SK-N-SH treated with all-trans-retinoic acid at 6 μM for 48 hours (cell line): ENCODE measurements at regions not wholly inside any gene's neighbourhood (a gene's known extent, or its start where the extent isn't known, plus 50 kb on each side); places are given as distances from the start of the nearest gene placed in this dataset.

Experiments used
- ATAC-seq: fragments of 200-7000 bp; cut with Tn5 transposase; 3 replicates; pipeline ENCODE4 v1.9.1; 2020; ENCODE audit warnings: mild to moderate bottlenecking, moderate library complexity
- ARNTL ChIP-seq: fragments of 450-650 bp; formaldehyde crosslinking; IDR thresholded peaks from 2 replicates; pipeline ENCODE4 v1.5.0; 2020; ENCODE audit warnings: low read depth, mild to moderate bottlenecking, moderate library complexity, borderline replicate concordance
- BACH2 ChIP-seq: fragments of 250-450 bp; sonication (Bioruptor Pico); IDR thresholded peaks from 2 replicates; pipeline ENCODE4 v1.9.0; 2021; ENCODE audit warnings: mild to moderate bottlenecking, borderline replicate concordance
- CSDC2 ChIP-seq: fragments of 250-450 bp; sonication (Bioruptor Pico); IDR thresholded peaks from 2 replicates; pipeline ENCODE4 v1.5.0; 2020; ENCODE audit warnings: mild to moderate bottlenecking, moderate library complexity
- ESRRG ChIP-seq: fragments of 250-450 bp; sonication (Bioruptor Pico); IDR thresholded peaks from 2 replicates; pipeline ENCODE4 v1.6.1; 2021; ENCODE audit warnings: mild to moderate bottlenecking
- GLIS3 ChIP-seq: fragments of 250-450 bp; sonication (Bioruptor Pico); IDR thresholded peaks from 2 replicates; pipeline ENCODE4 v1.5.0; 2020; ENCODE audit warnings: mild to moderate bottlenecking, moderate library complexity
- ISL1 ChIP-seq: fragments of 250-450 bp; sonication (Bioruptor Pico); IDR thresholded peaks from 2 replicates; pipeline ENCODE4 v2.1.2; 2022; ENCODE audit warnings: mild to moderate bottlenecking, moderate library complexity
- RARB ChIP-seq: fragments of 250-450 bp; sonication (Bioruptor Pico); IDR thresholded peaks from 2 replicates; pipeline ENCODE4 v1.8.0; 2021; ENCODE audit warnings: mild to moderate bottlenecking, moderate library complexity
- SNAI2 ChIP-seq: fragments of 250-450 bp; sonication (Bioruptor Pico); IDR thresholded peaks from 2 replicates; pipeline ENCODE4 v1.5.0; 2020; ENCODE audit warnings: mild to moderate bottlenecking, moderate library complexity
- TCF4 ChIP-seq: fragments of 250-450 bp; sonication (Bioruptor Pico); IDR thresholded peaks from 2 replicates; pipeline ENCODE4 v1.8.0; 2021; ENCODE audit warnings: mild to moderate bottlenecking, moderate library complexity, borderline replicate concordance
- TOX ChIP-seq: fragments of 250-450 bp; sonication (Bioruptor Pico); IDR thresholded peaks from 2 replicates; pipeline ENCODE4 v1.8.0; 2021; ENCODE audit warnings: mild to moderate bottlenecking, moderate library complexity, borderline replicate concordance
- TSHZ2 ChIP-seq: fragments of 250-450 bp; sonication (Bioruptor Pico); IDR thresholded peaks from 2 replicates; pipeline ENCODE4 v1.5.0; 2020; ENCODE audit warnings: mild to moderate bottlenecking, moderate library complexity
- ZC3H10 ChIP-seq: fragments of 250-450 bp; sonication (Bioruptor Pico); IDR thresholded peaks from 2 replicates; pipeline ENCODE4 v1.5.1; 2021; ENCODE audit warnings: mild to moderate bottlenecking, moderate library complexity
- ZFP30 ChIP-seq: fragments of 450-650 bp; formaldehyde crosslinking; IDR thresholded peaks from 2 replicates; pipeline ENCODE4 v1.5.0; 2022; ENCODE audit warnings: mild to moderate bottlenecking, moderate library complexity
- ZNF565 ChIP-seq: fragments of 450-650 bp; formaldehyde crosslinking; conservative IDR thresholded peaks from 2 replicates; pipeline ENCODE4 v1.5.0; 2020; ENCODE audit warnings: low read depth, mild to moderate bottlenecking, moderate library complexity
- ZNF70 ChIP-seq: fragments of 450-650 bp; formaldehyde crosslinking; IDR thresholded peaks from 2 replicates; pipeline ENCODE4 v1.5.0; 2020; ENCODE audit warnings: mild to moderate bottlenecking, moderate library complexity
- ZNF8 ChIP-seq: fragments of 450-650 bp; formaldehyde crosslinking; IDR thresholded peaks from 2 replicates; pipeline ENCODE4 v1.5.0; 2020; ENCODE audit warnings: mild to moderate bottlenecking, moderate library complexity
- TF ChIP-seq, protein P1 (sequence below): fragments of 250-450 bp; sonication (Bioruptor Pico); IDR thresholded peaks from 2 replicates; pipeline ENCODE4 v1.8.0; 2021; ENCODE audit warnings: low read depth, mild to moderate bottlenecking, moderate library complexity, borderline replicate concordance
- TF ChIP-seq, protein P2 (sequence below): fragments of 250-450 bp; sonication (Bioruptor Pico); IDR thresholded peaks from 2 replicates; pipeline ENCODE4 v1.5.1; 2021; ENCODE audit warnings: mild to moderate bottlenecking, moderate library complexity
- TF ChIP-seq, protein P3 (sequence below): fragments of 250-450 bp; sonication (Bioruptor Pico); IDR thresholded peaks from 2 replicates; pipeline ENCODE4 v1.5.1; 2020; ENCODE audit warnings: low read depth, mild to moderate bottlenecking, moderate library complexity

- no peak for ATAC-seq
- TF ChIP-seq ZNF565 (CRISPR knock-in tag) (no peak), SNAI2 (no peak), ISL1 (no peak), ZNF70 (CRISPR knock-in tag) (no peak), TCF4 (no peak)
- TF ChIP-seq, protein P1, sequence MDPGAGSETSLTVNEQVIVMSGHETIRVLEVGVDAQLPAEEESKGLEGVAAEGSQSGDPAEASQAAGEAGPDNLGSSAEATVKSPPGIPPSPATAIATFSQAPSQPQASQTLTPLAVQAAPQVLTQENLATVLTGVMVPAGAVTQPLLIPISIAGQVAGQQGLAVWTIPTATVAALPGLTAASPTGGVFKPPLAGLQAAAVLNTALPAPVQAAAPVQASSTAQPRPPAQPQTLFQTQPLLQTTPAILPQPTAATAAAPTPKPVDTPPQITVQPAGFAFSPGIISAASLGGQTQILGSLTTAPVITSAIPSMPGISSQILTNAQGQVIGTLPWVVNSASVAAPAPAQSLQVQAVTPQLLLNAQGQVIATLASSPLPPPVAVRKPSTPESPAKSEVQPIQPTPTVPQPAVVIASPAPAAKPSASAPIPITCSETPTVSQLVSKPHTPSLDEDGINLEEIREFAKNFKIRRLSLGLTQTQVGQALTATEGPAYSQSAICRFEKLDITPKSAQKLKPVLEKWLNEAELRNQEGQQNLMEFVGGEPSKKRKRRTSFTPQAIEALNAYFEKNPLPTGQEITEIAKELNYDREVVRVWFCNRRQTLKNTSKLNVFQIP: no peak
- TF ChIP-seq, protein P2, sequence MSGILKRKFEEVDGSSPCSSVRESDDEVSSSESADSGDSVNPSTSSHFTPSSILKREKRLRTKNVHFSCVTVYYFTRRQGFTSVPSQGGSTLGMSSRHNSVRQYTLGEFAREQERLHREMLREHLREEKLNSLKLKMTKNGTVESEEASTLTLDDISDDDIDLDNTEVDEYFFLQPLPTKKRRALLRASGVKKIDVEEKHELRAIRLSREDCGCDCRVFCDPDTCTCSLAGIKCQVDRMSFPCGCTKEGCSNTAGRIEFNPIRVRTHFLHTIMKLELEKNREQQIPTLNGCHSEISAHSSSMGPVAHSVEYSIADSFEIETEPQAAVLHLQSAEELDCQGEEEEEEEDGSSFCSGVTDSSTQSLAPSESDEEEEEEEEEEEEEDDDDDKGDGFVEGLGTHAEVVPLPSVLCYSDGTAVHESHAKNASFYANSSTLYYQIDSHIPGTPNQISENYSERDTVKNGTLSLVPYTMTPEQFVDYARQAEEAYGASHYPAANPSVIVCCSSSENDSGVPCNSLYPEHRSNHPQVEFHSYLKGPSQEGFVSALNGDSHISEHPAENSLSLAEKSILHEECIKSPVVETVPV (CRISPR knock-in tag): no peak
Measured at GRCh38 chr14:62031504-62031903, 269.3 kb downstream of the SNAPC1 start.

DNA sequence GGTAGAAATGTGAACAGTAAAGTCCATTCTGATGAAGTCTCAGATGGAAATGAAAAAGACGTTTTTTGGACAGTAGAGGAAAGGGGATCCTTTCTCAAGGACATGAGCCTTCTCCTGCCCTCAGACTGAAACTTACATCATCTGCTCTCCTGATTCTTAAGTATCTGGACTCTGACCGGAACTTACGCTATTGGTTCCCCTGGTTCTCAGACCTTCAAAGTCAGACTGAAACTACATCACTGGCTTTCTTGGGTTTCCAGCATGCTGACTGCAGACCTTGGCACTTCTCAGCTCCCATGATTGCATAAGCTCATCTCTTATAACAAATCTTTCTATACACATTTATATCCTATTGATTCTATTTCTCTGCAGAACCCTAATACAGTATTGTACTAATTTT is 291.0 kb downstream of the SNAPC1 start:
- TF ChIP-seq ZNF8: no peak
- TF ChIP-seq ARNTL (CRISPR knock-in tag): no peak
- ATAC-seq: no peak

DNA sequence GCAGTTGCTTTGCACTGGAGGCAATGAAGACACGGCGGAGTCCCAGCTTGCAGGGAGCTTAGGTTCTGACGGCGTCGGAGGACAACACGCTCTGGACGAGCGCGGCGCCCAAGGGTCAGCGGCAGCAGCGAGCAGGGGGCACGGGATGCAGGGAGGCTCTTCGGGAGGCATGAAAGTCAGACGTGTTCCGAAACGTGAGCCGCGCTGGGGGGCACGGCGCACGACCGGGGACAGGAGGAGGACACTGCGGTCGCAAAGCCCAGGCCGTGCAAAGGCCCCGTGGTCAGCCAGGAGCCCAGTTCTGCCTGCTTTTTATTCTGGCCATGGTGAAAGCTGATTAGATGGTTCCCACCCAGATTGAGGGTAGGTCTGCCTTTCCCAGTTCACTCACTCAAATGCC is 294.6 kb downstream of the SNAPC1 start:
- TF ChIP-seq, protein P1: no peak
- no peak for TF ChIP-seq SNAI2
- TF ChIP-seq TSHZ2 (CRISPR knock-in tag): no peak
- no peak for TF ChIP-seq ARNTL (CRISPR knock-in tag)
- no peak for TF ChIP-seq GLIS3 (CRISPR knock-in tag)
- TF ChIP-seq TOX (CRISPR knock-in tag): no peak
- no peak for TF ChIP-seq BACH2 (CRISPR knock-in tag)
- TF ChIP-seq ZFP30 (CRISPR knock-in tag): no peak
- TF ChIP-seq, all 23 proteins: peak for 0

GRCh38 chr14:62062645-62063044 is 300.4 kb downstream of the SNAPC1 start:
- TF ChIP-seq TSHZ2 (CRISPR knock-in tag) (no peak), ZNF565 (CRISPR knock-in tag) (no peak), ZC3H10 (CRISPR knock-in tag) (no peak), SNAI2 (no peak), ZNF70 (CRISPR knock-in tag) (no peak), TCF4 (no peak), GLIS3 (CRISPR knock-in tag) (no peak), ARNTL (CRISPR knock-in tag) (no peak), ISL1 (no peak), RARB (CRISPR knock-in tag) (no peak), ESRRG (CRISPR knock-in tag) (no peak), CSDC2 (CRISPR knock-in tag) (no peak)
- TF ChIP-seq, protein P2 (CRISPR knock-in tag): no peak
- TF ChIP-seq, protein P3, sequence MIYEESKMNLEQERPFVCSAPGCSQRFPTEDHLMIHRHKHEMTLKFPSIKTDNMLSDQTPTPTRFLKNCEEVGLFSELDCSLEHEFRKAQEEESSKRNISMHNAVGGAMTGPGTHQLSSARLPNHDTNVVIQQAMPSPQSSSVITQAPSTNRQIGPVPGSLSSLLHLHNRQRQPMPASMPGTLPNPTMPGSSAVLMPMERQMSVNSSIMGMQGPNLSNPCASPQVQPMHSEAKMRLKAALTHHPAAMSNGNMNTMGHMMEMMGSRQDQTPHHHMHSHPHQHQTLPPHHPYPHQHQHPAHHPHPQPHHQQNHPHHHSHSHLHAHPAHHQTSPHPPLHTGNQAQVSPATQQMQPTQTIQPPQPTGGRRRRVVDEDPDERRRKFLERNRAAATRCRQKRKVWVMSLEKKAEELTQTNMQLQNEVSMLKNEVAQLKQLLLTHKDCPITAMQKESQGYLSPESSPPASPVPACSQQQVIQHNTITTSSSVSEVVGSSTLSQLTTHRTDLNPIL: no peak
- no peak for ATAC-seq

More for the DNA sequence above, 294.6 kb downstream of the SNAPC1 start:
- no peak for ATAC-seq
